HG03280 (cell line): ENCODE measurements at regions not wholly inside any gene's neighbourhood (a gene's known extent, or its start where the extent isn't known, plus 50 kb on each side); places are given as distances from the start of the nearest gene placed in this dataset.

Experiments
- ATAC-seq: cut with Tn5 transposase; IDR thresholded peaks from one replicate; pipeline ENCODE4 v1.9.1; 2021; ENCODE audit warnings: mild to moderate bottlenecking, moderate library complexity; ENCODE audit not compliant: unreplicated experiment

GRCh38 chr4:115374621-115375020 lies 261.2 kb upstream of the NDST4 start:
- no peak for ATAC-seq

DNA sequence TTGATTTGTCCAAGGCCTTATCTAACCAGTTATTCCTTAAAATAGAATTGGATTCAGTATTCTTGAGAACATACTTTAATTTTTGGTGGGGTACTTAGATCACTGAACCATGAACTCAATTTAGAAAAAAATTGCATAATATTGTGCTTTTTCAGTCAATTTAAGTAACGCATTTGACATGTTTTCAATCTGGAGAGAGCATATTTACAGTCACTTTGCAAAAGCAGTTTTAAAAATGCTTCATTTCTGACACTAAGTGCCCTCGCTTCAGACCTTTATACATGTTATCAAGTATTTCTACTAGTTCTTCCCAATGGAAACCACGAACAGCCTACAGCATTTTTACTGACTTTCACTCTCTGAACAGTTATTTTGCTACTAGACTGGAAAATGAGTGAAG lies 257.1 kb upstream of the NDST4 start:
- no peak for ATAC-seq

- ATAC-seq, result no peak
Measured at GRCh38 chr4:115370012-115370411, 256.6 kb upstream of the NDST4 start.

GRCh38 chr4:115366390-115366789 lies 253.0 kb upstream of the NDST4 start:
- ATAC-seq, result no peak

DNA sequence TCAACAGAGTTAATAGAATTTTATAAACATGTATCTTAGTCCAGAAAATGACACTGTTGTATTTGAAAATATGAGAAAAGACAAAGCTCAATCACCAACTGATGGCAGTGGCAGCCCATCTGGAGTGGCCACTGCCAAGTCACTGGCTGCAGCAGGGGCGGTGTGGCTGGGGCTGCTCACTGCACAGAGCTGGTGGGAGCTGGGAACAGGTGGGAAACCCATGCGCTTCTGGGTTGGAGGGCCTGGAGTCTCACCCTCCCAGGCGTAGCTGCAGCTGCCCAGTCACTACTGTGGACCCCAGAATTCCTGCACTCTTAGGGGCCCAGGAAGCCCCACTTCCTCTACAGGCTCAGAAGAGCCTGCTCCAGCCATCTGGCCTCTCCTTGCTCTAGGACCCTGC lies 251.8 kb upstream of the NDST4 start:
- no peak for ATAC-seq

GRCh38 chr4:115361781-115362180 lies 248.4 kb upstream of the NDST4 start:
- no peak for ATAC-seq

DNA sequence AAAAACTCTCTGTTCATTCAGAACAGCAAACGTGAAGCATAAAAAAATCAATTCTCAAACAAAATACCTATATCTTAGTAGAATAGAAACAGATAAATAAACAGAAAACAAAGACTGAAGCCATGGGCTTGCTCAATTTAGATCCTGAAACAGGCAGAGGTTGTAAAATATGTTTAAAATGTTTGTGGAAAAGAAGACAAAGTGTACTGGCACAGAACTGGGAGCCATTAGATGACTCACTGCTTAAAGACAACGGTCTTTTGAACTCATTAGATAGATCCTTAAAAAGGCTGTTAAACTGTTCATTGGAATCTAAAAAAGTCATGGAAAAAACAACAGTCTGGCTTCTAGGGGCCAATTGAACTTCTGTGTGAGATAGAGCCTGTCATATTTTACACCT lies 247.0 kb upstream of the NDST4 start:
- no peak for ATAC-seq

- ATAC-seq, result no peak
Measured at GRCh38 chr4:115357776-115358175, 244.4 kb upstream of the NDST4 start.

GRCh38 chr4:115356176-115356575 lies 242.8 kb upstream of the NDST4 start:
- no peak for ATAC-seq

DNA sequence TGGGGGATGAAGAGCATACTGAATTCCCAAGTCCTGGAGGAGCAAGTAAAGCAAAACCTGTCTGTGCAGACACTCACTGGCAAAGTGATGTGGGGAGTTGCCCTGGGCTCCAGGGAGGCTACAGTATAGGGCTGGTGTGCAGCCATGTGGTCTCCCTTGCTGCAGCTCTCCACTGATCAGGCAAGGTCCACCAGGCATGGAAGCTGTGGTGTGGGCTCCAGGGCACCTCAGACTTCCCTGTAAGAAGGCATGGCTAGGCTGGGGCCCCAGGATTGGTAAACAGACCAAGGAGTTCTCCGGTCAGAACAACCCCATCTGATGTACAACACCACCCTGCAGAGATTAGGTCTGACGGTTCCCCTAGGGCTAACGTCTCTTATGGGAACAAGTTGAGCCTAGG lies 241.9 kb upstream of the NDST4 start:
- ATAC-seq, result no peak

- ATAC-seq, result no peak
Measured at GRCh38 chr4:115353370-115353769, 239.9 kb upstream of the NDST4 start.

- no peak for ATAC-seq
Measured at GRCh38 chr4:115343171-115343570, 229.8 kb upstream of the NDST4 start.

DNA sequence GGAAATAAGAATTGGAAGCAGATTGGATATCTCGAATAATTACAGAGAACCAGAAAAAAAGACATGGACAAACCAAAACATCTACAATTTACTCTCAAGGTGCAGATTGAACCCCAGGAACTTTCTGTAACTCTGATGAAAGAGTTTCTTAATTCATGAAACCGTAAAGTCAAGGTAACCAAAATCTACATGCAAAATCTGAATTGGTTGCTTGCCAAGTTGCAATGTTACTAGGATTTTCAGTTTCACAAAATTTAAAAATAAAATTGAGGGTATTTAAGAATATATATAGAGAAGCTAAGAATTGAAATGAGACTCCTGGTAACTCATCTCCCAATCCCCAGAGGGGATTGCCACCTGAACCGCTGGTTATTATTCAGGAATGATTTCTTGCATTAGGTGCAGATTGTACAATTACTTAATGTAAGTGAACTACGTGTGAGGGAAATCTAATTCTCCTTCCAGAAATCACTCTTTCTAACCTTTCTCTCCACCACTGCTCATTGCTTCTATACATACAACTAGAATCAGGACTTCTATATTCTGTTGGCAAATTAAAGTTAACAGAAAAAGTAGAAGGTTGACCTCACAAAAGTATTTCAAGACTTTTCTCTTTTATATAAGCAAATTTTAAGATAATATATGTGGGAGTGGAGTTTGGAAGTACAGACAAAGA lies 221.5 kb upstream of the NDST4 start:
- no peak for ATAC-seq

- no peak for ATAC-seq
Measured at GRCh38 chr4:115332078-115332477, 218.7 kb upstream of the NDST4 start.

GRCh38 chr4:115331241-115331640 lies 217.8 kb upstream of the NDST4 start:
- ATAC-seq, result no peak

DNA sequence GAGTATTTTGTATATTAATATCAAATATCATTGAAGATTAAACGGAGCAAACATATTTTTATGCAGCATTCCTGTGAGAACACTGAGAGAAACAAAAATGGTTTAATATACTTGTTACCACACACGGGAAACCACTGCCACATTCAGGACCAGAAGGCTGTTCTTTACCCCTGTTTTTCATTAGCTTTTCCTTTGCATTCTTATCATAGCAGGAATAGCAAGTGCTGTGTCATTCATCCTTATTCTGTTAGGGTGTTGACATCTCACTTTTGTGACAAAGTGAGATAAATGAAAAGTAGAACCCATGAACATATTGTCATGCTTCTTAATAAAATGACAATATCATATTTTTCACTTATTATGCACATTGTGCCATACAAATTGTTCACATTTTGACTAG lies 212.4 kb upstream of the NDST4 start:
- no peak for ATAC-seq

DNA sequence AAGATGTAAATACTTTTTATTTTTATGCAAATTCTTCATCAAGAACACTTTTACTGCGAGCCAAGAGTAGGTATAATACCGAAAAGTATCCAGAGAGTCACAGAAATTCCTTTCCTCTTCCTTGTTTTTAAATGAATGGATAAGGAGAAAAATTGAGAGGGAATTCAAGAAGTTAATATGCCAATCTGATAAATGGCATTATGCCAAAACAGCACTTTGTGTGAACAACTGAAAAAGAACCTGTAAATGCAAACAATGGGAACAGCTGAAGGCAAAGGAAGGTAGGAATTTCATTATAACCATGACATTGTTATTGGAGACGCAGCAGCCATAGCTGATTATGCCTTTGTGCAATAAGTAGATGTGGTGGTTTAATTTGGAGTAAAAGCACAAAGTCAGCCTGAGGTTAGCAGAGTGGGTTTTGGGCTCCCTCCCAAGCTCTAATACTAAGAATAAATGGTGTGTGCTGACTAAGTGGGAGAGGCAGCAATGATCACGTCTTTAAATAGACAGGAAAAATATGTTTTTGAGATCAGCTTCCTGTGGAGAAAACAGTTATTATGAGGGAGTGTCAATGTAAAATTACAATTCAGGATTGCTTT lies 209.8 kb upstream of the NDST4 start:
- ATAC-seq, result no peak

- ATAC-seq, result no peak
Measured at GRCh38 chr4:115315182-115315581, 201.8 kb upstream of the NDST4 start.

- no peak for ATAC-seq
Measured at GRCh38 chr4:115310641-115311040, 197.2 kb upstream of the NDST4 start.

DNA sequence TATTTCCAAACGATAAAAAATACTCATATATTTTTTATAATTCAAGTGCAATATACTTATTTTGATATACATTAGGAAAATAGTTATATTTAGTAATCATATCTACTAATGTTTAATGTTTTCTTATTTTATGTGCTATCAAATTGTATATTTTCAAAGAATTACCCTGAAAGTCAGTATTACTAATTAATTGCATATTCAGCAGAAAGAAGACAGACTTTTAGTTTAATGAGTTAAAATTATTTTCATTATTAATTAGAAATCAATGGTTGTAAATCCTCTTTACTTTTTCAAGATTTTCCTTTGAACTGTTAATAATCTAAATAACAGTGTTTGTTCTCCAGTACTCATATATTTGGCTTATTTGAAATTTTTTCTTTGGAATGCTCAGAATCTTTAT lies 181.3 kb upstream of the NDST4 start:
- no peak for ATAC-seq

DNA sequence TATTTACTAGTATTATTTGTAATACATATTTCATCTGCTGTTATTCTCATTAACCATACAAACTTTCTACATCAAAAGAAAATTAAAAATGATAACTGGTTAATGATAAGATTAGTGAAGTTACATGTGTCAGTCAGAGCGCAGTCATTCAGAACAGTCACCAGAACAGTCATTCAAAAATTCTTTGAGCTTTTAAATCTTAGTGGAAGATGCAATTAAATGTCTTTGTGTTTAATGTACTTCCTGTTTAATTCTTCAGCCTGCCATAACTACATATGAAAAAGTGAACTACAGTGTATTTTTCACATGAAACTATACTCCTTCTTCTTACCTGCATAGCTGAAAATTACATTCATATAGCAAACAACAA lies 179.7 kb upstream of the NDST4 start:
- ATAC-seq, result no peak

DNA sequence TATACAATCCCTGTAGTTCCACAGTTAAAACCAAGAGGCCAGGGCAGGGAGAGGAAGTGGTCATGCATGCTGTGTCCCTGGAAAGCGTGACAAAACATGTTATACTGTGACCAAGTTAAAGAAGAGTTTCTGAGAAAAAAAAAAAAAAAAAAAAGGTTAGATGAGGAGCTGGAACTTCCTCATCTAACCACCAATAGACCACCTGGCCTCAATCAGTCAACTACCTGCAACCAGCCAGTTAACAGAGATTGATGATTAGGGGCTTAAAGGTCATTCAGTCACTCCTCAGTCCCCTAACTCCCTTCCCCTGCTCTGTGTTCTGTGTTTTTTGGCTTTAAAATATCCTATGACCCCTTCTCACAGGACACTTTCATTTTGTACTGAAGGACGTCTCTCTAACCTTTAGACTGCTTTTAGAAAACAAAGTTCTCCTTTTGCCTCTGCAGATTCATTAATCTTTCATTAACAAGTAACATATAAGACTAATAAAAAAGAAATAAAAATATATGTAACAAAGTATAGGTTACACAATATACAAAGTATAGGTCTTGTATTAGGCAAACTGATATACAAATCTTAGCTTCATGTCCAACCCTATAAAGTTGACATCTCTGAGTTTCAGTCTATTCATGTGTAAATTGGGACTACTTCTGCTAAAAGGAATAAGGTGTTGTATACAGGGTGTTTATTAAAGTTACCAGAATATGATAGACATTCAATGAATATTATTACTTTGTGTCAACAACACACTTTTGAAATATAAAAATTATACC lies 179.1 kb upstream of the NDST4 start:
- ATAC-seq, result no peak
